PFSK-1 (cell line): ENCODE measurements at regions not wholly inside any gene's neighbourhood (a gene's known extent, or its start where the extent isn't known, plus 50 kb on each side); places are given as distances from the start of the nearest gene placed in this dataset.

Experiments
- POLR2AphosphoS5 ChIP-seq: IDR thresholded peaks from 2 replicates; pipeline ENCODE4 v1.6.1; 2012; ENCODE audit warnings: low read depth, mild to moderate bottlenecking, control low read depth, low read length, moderate library complexity
- TF ChIP-seq, protein P1 (sequence below), 2 experiments: IDR thresholded peaks; 2 replicates each; pipeline versions ENCODE4 v1.6.1 to v1.8.0; 2011 to 2012; ENCODE audit warnings: low read depth in 2 of 2, low read length in 2 of 2, control low read depth in 1 of 2, inconsistent platforms in 1 of 2, mild to moderate bottlenecking in 1 of 2, moderate library complexity in 1 of 2; ENCODE audit not compliant: insufficient read depth in 1 of 2

GRCh38 chr10:63723320-63723719 lies 202.1 kb downstream of the REEP3 start:
- TF ChIP-seq, protein P1, sequence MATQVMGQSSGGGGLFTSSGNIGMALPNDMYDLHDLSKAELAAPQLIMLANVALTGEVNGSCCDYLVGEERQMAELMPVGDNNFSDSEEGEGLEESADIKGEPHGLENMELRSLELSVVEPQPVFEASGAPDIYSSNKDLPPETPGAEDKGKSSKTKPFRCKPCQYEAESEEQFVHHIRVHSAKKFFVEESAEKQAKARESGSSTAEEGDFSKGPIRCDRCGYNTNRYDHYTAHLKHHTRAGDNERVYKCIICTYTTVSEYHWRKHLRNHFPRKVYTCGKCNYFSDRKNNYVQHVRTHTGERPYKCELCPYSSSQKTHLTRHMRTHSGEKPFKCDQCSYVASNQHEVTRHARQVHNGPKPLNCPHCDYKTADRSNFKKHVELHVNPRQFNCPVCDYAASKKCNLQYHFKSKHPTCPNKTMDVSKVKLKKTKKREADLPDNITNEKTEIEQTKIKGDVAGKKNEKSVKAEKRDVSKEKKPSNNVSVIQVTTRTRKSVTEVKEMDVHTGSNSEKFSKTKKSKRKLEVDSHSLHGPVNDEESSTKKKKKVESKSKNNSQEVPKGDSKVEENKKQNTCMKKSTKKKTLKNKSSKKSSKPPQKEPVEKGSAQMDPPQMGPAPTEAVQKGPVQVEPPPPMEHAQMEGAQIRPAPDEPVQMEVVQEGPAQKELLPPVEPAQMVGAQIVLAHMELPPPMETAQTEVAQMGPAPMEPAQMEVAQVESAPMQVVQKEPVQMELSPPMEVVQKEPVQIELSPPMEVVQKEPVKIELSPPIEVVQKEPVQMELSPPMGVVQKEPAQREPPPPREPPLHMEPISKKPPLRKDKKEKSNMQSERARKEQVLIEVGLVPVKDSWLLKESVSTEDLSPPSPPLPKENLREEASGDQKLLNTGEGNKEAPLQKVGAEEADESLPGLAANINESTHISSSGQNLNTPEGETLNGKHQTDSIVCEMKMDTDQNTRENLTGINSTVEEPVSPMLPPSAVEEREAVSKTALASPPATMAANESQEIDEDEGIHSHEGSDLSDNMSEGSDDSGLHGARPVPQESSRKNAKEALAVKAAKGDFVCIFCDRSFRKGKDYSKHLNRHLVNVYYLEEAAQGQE (IDR thresholded peaks at IDR 0.05; ENCODE audit: insufficient read depth in 1 of 2, low read depth in 2 of 2, low read length in 2 of 2) = no peak
- no peak for TF ChIP-seq POLR2AphosphoS5
